Skin of body (tissue), 1 donor: ENCODE measurements at regions not wholly inside any gene's neighbourhood (a gene's known extent, or its start where the extent isn't known, plus 50 kb on each side); places are given as distances from the start of the nearest gene placed in this dataset.
"Not testable (repeated sequence)": the region's sequence is repeated elsewhere in the genome, so short reads cannot be mapped to it uniquely, and the experiment has no call there.

ENCODE experiments used
- DNase-seq: peaks from one replicate; lab custom pipeline; 2025; lab: John Stamatoyannopoulos, UW

DNA sequence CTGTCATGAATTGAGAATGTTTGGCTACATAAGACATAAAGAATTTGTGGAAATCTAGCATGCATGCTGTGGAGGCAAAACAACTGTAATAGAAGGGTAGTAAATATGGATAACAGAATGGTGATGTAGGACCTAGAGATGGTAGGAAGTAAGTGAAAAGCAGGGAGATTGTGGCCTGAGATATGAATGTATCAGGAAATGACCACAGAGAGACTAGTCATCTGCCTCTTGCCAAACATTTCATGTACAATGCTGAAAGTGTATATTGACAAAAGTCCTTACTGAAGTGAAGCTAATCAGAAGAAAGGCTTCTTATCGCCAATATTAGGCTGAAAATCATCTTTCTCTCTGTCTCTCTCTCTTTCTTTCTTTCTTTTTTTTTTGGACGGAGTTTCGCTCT, 873.1 kb upstream of the CTNND2 start:
- no peak for DNase-seq

DNA sequence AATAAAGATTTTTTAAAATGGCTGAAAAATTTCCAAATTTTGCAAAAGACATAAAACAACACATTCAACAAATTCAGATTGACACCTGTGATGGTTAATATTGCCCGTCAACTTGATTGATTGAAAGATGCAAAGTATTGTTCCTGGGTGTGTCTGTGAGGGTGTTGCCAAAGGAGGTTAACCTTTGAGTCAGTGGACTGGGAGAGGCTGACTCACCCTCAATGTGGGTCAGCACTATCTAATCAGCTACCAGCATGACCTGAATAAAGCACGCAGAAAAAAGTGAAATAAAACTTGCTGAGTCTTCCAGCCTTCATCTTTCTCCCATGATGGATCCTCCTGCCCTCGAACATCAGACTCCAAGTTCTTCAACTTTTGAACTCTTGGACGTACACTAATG, 868.0 kb upstream of the CTNND2 start:
- DNase-seq = no peak

DNA sequence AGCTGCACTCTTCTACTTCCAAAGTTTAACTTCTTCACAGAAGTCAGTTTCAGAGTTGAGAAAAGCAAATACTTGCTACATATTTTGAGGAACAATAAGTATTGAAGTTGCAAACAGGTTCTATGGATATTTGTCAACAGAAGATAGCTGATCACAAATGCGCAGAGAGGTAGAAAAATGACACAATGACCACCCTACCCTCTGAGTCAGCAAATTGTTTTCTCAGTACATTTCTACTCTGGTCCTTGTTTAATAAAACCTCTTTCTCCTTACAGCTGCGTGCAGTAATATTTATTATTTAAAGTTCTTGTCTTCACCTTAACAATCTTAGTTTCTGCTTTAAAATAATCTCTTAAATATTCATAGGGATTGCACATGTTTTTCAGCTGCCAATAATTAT, 855.1 kb upstream of the CTNND2 start:
- DNase-seq = no peak

DNA sequence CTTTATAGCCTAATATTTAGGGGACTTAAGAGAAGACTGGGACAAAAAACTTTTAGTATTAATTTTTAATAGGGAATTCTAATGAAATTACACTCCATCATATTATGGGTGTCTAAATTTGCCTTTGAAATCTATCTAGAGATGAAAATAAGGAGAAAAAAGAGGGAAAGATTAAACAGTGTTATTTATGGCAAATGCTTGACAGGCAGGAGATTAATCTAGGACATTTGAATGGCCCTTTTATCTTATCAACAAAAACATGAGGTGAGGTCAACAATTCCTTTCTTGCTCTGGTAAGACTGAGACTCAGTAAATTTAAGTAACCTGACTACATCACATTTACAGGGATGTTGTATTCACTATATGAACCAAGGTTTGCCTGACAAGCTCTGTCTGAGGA, 852.8 kb upstream of the CTNND2 start:
- DNase-seq = no peak

DNA sequence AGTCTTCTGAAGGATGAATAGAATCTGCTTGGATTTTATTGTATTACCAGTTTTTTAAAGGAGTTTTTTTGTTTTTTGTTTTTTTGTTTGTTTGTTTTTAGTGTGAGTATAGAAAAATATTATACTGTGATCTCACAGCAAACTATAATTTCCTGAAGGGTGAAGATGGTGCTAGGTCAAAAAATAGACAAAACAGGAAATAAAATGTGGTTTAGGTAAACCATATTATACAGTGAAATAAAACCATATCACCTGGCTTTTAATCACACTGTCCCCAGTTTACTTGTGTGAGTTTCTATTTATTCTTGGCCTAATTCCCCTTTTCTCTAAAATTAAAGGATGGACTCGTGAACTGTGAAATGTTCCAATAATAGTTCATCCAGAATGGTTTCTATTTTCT, 841.3 kb upstream of the CTNND2 start:
- DNase-seq = no peak

DNA sequence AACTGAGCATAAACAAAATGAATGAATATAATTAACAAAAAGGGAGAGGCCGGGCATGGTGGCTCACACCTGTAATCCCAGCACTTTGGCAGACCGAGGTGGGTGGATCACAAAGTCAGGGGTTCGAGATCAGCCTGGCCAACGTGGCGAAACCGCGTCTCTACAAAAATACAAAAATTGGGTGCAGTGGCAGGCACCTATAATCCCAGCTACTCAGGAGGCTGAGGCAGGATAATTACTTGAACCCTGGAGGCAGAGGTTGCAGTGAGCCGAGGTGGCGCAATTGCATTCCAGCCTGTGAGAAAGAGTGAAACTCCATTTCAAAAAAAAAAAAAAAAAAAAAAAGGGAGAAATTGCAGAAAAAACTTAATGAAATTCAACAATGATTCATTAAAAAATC, 839.3 kb upstream of the CTNND2 start:
- DNase-seq = no peak

DNA sequence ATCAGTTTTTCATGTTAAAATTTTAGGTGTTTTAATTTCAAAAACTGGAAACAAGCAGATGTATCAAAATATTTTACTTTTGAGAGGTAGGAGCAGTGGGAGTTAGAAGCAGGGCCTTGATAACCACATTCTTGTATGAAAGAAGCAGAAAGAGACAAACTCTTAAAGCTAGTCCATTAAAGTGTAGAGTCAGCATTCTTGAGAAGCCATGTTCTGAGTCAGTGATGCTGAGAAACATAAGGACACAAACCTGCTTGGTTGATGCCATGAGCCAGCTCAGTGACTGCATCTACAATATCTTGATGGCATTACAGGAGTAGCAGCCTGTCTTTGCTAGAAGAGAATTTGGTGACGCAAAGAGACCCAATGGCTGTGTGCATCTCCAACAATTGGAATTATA, 826.1 kb upstream of the CTNND2 start:
- no peak for DNase-seq

DNA sequence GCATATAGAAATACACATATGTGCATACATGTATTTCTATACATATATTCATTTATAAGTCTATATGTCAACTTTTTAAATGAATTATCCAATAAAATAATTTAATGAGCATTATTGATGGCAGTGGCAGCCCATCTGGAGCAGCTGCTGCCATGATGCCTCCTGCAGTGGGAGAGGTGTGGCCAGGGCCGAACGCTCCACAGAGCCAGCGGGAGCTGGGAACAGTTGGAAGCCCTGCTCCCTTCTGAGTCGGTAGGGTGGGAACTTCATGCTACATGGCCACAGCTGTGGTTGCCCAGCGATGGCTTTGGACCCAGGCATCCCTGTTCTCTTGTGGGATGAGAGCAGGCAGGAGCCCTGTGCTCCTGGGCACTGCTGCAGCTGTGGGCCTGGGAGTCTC, 812.4 kb upstream of the CTNND2 start:
- DNase-seq = no peak

DNA sequence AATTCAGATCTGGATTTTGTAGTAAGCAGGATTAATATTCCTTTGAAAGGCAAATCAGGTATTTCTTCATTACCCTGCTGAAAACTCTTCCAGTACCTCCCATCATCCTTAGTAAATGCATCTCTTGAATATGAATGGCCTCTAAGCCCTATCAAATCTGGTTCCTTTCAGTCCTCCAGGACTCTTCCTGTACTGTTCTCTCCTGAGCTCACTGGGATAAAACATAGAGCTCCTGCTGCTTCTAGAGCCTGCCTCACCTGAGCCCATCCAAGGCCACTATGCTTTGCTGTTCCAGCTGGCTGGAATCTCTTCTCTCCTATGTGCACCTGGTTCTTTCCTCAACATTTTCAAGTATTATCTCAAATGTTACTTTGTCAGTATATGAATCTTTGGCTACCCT, 803.3 kb upstream of the CTNND2 start:
- no peak for DNase-seq

DNA sequence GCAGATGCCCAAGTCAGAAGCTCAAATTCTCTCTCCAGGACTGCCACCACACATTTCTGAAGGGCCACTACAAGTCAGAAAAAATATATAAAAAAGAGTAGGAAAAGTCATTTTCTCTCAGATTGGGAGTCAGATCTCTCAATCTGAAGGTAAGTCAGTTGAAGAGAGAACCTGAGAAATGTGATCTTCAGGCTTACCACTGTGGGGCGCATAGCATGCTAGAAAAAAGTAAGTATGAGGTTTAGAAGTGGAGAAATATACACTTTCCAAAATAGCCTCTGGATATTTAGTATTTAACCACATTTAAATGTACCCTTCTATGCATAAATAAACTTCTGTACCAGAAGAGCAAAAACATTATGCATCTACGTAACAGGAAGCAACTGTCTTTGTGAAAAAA, 800.7 kb upstream of the CTNND2 start:
- no peak for DNase-seq

DNA sequence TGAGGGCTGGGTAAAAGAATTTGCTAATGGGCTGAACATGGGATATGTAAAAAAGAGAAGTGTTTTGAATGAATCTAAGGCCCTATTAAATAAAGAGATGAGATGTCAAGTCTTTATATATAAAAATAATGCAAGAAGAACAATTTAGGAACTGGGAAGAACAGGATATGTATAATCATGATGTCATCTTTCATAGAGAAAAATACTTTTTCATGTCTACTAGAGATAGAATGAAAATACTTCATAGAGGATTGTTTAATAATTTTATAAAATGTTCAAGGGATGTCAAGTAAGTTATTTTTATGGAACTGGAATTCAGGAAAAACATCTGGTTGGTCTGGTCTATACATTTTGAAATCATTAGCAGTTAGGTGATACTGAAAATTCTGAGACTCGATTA, 799.0 kb upstream of the CTNND2 start:
- DNase-seq = no peak

DNA sequence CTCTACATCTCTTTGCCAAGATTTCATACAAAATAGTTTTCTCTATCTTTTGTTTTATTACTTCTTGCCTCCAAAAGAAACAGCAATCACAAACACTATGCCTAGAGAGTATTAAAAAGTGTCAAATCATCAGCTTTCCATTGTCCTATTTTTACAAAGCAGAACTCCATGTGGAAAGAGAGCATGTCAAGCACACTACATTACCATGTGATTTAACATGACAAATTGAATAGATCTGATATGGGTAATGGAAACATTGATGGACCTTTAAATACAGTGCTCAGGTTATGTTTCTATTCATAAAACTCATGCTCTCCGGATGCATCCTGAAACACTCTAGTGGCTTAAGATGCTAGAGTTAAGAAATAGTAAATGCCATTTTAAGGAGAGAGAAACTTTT, 791.4 kb upstream of the CTNND2 start:
- DNase-seq = no peak

DNA sequence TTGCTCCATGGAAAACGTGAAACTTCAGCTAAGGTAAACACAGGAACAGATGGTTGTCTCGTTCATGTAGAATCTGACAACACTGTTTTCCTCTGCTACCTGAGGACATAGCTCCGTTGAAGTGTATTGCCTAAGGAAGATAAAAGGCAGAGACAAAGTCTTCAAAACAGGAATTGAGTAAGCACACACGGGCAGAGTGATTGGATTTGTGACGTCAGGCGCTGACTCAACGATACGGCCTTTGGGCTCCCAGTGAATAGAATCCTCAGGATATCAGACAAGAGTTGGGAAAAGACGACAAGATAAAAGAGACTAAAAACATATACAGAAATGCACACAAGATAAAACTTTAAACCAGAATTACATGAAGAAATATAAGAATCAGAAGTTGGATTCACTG, 787.1 kb upstream of the CTNND2 start:
- no peak for DNase-seq

DNA sequence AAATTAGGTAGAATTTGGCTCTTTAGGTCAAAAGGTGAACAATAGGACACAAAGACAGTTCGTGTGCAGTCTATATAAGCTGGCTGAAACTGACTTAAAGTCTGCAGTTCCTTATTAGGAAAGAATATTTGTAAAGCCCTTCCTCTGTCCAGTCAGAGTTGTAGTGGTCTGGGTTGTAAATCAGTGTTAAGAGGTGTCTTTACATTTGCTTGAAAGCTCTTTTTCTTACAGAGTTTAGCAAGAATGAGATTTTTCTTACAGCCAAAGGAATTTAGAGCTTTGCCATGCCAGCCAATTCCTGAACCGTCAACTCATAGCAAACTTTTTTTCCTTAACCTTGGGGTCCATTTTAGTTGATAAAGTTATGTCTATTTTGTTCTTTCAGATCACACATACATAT, 786.1 kb upstream of the CTNND2 start:
- no peak for DNase-seq

DNA sequence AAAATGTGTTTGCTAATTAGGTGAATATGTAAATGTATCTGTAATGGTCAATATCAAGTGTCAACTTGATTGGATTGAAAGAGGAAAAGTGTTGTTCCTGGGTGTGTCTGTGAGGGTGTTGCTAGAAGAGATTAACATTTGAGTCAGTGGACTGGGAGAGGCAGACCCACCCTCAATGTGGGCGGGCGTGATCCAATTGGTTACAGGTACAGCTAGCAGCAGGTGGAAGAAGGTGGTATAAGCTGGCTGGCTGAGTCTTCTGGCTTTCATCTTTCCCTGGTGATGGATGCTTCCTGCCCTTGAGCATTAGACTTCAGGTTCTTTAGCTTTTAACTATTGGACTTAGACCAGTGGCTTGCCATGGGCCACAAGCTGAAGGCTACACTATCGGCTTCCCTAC, 779.0 kb upstream of the CTNND2 start:
- no peak for DNase-seq

DNA sequence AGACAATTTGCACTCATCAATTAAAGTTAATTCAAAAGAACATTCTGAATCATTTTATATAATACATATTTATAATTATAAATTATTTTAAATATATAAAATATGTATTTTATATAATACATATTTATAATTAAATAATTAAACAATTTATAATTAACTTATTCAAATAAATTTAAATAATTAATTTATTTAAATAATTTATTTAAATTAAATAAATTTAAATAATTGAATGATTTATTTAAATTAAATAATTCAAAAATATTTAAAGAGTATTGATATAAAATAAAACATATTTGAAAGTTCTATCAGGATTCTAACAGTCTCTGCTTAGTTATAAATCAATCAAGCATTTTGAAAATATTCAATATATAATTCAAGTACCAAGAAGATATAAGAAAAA, 775.5 kb upstream of the CTNND2 start:
- DNase-seq = no peak

DNA sequence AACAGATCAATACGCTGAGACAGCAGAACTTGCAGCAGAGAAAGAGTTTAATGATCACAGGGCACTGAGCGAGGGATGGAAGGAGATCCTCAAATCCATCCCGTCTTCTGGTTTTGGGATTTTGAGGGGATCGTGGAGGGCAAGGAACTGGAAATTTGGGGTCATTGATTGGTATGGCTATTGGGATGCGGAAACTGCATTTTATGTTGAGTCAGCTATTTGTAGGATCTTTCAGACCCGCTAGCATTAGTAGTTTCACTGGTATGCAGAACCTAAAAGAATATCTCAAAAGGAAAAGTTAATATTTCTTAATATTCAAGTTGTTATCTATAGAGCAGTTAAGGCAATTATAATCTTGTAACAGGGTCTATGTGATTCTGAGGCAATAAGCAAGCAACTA, 771.7 kb upstream of the CTNND2 start:
- no peak for DNase-seq

DNA sequence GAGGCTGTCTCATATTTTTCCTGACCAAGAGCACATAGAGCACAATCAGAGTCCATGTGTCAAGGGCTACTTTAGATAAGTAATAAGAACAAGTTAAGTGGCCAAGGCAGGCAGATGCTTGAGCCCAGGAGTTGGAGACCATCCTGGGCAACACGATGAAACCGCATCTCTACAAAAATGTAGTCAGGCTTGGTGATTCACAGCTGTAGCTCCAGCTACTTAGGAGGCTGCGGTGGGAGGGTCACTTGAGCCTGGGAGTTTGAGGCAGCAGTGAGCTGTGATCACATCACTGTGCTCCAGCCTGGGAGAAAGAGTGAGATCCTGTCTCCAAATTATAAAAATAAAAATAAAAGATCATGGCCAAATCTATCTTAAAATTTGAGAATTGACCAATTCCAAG, 767.9 kb upstream of the CTNND2 start:
- no peak for DNase-seq

DNA sequence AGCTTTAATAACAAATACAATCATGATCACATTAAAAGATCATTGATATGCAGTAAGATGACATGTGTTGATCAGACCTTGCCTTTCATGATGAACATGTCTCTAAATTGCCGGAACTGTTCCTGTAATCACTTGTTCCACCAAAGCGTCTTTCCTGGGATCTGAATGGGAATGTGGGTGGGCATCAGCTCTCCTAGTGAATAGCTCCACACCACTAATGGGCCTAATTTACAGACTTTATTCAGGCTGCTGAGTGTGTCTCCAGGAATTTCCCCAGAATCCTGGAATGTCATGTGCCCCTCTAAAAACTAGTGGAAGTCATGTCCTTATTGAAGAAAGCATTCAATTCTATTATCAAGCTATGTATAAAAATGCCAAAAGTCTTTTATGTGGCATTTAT, 765.1 kb upstream of the CTNND2 start:
- DNase-seq = no peak

DNA sequence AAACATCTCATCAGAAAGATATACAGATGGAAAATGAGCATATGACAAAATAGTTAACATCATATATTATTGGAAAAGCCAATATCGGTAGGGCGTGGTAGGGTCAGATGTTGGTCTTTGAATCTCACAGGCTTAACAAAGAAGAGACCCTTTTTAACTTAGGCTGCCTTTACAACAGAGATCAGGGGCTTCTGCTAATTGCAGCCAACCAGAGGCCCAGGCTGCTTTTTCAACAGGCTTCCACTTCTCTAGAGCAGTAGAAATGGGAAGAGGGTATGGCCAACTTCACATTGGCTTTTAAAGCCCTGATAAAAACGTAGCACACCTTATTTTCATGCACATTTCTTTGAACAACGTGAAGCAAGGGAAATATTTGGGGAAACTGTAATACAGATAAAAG, 764.3 kb upstream of the CTNND2 start:
- DNase-seq = no peak

DNA sequence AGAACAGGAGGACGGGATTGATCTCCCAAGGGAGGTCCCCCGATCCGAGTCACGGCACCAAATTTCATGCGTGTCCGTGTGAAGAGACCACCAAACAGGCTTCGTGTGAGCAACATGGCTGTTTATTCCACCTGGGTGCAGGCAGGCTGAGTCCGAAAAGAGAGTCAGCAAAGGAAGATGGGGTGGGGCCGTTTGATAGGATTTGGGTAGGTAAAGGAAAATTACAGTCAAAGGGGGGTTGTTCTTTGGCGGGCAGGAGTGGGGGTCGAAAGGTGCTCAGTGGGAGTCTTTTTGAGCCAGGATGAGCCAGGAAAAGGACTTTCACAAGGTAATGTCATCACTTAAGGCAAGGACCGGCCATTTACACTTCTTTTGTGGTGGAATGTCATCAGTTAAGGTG, 763.6 kb upstream of the CTNND2 start:
- not testable (repeated sequence) for DNase-seq

DNA sequence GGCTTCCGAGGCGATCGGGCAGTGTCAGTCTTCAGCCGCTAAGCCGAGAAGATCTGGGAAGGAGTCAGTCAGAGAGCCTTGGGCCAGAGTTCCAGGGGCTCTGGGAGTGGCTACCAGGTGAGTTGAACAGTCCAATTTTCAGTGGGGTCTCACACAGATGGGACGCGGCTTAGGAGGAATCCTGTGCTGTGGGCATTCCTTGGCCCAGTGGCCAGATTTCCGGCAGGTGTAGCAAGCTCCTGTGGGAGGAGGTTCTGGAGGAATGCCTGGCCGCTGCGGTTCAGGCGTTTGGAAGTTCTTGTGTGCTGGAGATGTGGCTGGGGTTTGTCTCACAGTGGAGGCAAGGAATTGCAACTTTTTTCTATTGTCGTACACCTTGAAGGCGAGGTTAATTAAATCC, 761.5 kb upstream of the CTNND2 start:
- not testable (repeated sequence) for DNase-seq

DNA sequence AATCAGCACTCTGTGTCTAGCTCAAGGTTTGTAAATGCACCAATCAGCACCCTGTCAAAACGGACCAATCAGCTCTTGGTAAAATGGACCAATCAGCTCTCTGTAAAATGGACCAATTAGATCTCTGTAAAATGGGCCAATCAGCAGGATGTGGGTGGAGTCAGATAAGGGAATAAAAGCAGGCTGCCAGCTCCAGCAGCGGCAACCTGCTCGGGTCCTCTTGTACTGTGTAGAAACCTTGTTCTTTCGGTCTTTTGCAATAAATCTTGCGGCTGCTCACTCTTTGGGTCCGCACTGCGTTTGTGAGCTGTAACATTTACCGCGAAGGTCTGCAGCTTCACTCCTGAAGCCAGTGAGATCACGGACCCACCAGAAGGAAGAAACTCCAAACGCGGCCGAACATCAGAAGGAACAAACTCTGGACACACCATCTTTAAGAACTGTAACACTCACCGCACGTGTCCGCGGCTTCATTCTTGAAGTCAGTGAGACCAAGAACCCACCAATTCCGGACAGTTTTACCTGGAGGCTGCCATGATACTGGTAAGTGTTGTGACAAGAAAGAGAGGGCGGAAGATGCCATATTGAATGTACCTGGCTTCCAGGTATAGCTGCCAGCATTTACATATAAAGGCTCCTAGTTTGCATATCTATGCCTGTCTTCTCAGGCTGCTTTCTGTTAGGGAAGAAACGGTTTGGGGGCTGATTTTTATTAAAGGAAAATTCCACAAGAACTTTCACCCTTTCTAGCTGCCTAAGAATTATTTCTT, 758.5 kb upstream of the CTNND2 start:
- no peak for DNase-seq
